HG03442 (cell line): ENCODE measurements at regions not wholly inside any gene's neighbourhood (a gene's known extent, or its start where the extent isn't known, plus 50 kb on each side); places are given as distances from the start of the nearest gene placed in this dataset.

ENCODE experiments used
- ATAC-seq: cut with Tn5 transposase; IDR thresholded peaks from one replicate; pipeline ENCODE4 v1.9.1; 2021; ENCODE audit warnings: mild to moderate bottlenecking, moderate library complexity; ENCODE audit not compliant: unreplicated experiment

- ATAC-seq: no peak
These were observed 318.0 kb upstream of the PUM3 start for GRCh38 chr9:3161912-3162311.

- ATAC-seq: no peak
These were observed 313.1 kb upstream of the PUM3 start for GRCh38 chr9:3157011-3157410.

GRCh38 chr9:3151672-3152576 lies 308.0 kb upstream of the PUM3 start:
- no peak for ATAC-seq

GRCh38 chr9:3150074-3150473 lies 306.2 kb upstream of the PUM3 start:
- no peak for ATAC-seq

- ATAC-seq: no peak
These were observed 294.6 kb upstream of the PUM3 start for GRCh38 chr9:3138231-3139229.

- no peak for ATAC-seq
These were observed 293.4 kb upstream of the PUM3 start for GRCh38 chr9:3137347-3137695.

- ATAC-seq: no peak
These were observed 292.9 kb upstream of the PUM3 start for GRCh38 chr9:3136686-3137346.

- ATAC-seq: no peak
These were observed 292.3 kb upstream of the PUM3 start for GRCh38 chr9:3136230-3136629.

GRCh38 chr9:3127564-3127963 lies 283.7 kb upstream of the PUM3 start:
- no peak for ATAC-seq

GRCh38 chr9:3125602-3126405 lies 281.9 kb upstream of the PUM3 start:
- no peak for ATAC-seq

GRCh38 chr9:3124001-3124400 lies 280.1 kb upstream of the PUM3 start:
- no peak for ATAC-seq

- ATAC-seq: no peak
These were observed 274.2 kb upstream of the PUM3 start for GRCh38 chr9:3118081-3118480.

GRCh38 chr9:3099646-3100045 lies 255.8 kb upstream of the PUM3 start:
- no peak for ATAC-seq

GRCh38 chr9:3088219-3088618 lies 244.3 kb upstream of the PUM3 start:
- ATAC-seq: no peak

- ATAC-seq: no peak
These were observed 243.8 kb upstream of the PUM3 start for GRCh38 chr9:3087697-3088096.

GRCh38 chr9:3080951-3081350 lies 237.1 kb upstream of the PUM3 start:
- ATAC-seq: no peak

- no peak for ATAC-seq
These were observed 230.4 kb upstream of the PUM3 start for GRCh38 chr9:3074247-3074646.

GRCh38 chr9:3066591-3066990 lies 222.7 kb upstream of the PUM3 start:
- no peak for ATAC-seq

- ATAC-seq: no peak
These were observed 216.0 kb upstream of the PUM3 start for GRCh38 chr9:3059781-3060468.

GRCh38 chr9:3058409-3058808 lies 214.5 kb upstream of the PUM3 start:
- ATAC-seq: no peak
